Breast epithelium (tissue), 4 donors: ENCODE measurements at regions not wholly inside any gene's neighbourhood (a gene's known extent, or its start where the extent isn't known, plus 50 kb on each side); places are given as distances from the start of the nearest gene placed in this dataset.

Experiments
- DNase-seq, 2 donors: peaks; one replicate each; pipeline ENCODE4 v3.0.0-alpha.2; 2019; ENCODE audit warnings: low spot score in 2 of 2
- H3K27ac ChIP-seq, 2 donors: fragments of 200-600 bp; sonication (generic) in 1 of 2; one replicate each; pipeline ENCODE4 v1.5.1; 2016 to 2019; ENCODE audit warnings: mild to moderate bottlenecking in 1 of 2
- H3K27me3 ChIP-seq, 2 donors: fragments of 200-600 bp; sonication (generic) in 1 of 2; one replicate each; pipeline versions ENCODE4 v1.5.1 to v1.6.0; 2017 to 2019; ENCODE audit warnings: control low read depth in 1 of 2, mild to moderate bottlenecking in 1 of 2
- H3K36me3 ChIP-seq: fragments of 200-600 bp; one replicate; pipeline ENCODE4 v1.5.1; 2019
- H3K4me1 ChIP-seq, 2 donors: fragments of 200-600 bp; sonication (generic); one replicate each; pipeline ENCODE4 v1.5.1; 2016 to 2019; ENCODE audit warnings: control low read depth in 1 of 2
- H3K4me3 ChIP-seq, 3 donors: fragments of 200-600 bp; sonication (generic); 1 replicate in 2 of 3; 2 replicates in 1 of 3; pipeline ENCODE4 v1.5.1; 2016 to 2019; ENCODE audit warnings: mild to moderate bottlenecking in 3 of 3, moderate library complexity in 2 of 3
- H3K9me3 ChIP-seq, 2 donors: fragments of 200-600 bp; sonication (generic) in 1 of 2; one replicate each; pipeline ENCODE4 v1.5.1; 2016 to 2019; ENCODE audit warnings: control low read depth in 1 of 2
- POLR2A ChIP-seq: fragments of 450-650 bp; IDR thresholded peaks from one replicate; pipeline ENCODE4 v1.6.1; 2016; ENCODE audit warnings: antibody characterized with exemption, mild to moderate bottlenecking, moderate library complexity
- POLR2AphosphoS5 ChIP-seq, 3 donors: sonication (generic); formaldehyde crosslinking; IDR thresholded peaks; one replicate each; pipeline ENCODE4 v1.6.1; 2017; ENCODE audit warnings: antibody characterized with exemption in 3 of 3
- intact Hi-C: fragments of 100-400 bp; cut with DNase I; formaldehyde crosslinking; loops from one replicate; pipeline ENCODE4 v1.15.1; 2023; ENCODE audit warnings: low total_unique reads
- TF ChIP-seq, protein P1 (sequence below), 3 donors: fragments of 450-650 bp; IDR thresholded peaks; one replicate each; pipeline ENCODE4 v1.5.1; 2016 to 2017; ENCODE audit warnings: antibody characterized with exemption in 3 of 3, mild to moderate bottlenecking in 3 of 3, moderate library complexity in 3 of 3

DNA sequence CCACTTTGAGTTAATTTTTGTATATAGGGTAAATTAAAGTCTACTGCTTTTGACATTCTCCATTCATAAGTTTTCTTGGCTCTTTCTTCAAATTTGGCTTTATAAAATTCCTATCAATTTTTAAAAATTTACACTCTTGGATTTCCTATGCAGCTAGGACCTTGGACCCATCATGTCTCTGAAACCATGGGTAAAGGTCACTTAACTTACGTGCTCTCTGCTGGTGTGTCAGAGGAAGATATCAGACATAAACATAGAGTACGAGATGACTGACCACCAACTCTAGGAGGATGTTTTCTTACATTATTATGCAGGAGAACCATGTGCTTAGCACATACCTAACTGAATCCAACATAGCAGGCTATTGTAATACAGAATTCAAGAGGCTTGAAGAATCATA lies 62.5 kb upstream of the C1GALT1C1 start:
- no peak overlapping the region for H3K4me3 ChIP-seq
- no peak for DNase-seq
- TF ChIP-seq POLR2AphosphoS5 (IDR thresholded peaks at IDR 0.05) (no peak), POLR2A (no peak)
- TF ChIP-seq, protein P1, sequence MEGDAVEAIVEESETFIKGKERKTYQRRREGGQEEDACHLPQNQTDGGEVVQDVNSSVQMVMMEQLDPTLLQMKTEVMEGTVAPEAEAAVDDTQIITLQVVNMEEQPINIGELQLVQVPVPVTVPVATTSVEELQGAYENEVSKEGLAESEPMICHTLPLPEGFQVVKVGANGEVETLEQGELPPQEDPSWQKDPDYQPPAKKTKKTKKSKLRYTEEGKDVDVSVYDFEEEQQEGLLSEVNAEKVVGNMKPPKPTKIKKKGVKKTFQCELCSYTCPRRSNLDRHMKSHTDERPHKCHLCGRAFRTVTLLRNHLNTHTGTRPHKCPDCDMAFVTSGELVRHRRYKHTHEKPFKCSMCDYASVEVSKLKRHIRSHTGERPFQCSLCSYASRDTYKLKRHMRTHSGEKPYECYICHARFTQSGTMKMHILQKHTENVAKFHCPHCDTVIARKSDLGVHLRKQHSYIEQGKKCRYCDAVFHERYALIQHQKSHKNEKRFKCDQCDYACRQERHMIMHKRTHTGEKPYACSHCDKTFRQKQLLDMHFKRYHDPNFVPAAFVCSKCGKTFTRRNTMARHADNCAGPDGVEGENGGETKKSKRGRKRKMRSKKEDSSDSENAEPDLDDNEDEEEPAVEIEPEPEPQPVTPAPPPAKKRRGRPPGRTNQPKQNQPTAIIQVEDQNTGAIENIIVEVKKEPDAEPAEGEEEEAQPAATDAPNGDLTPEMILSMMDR (IDR thresholded peaks at IDR 0.05): no peak
- no peaks in the 10 kb centered on the region for H3K4me1 ChIP-seq
- intact Hi-C loops: no loop called here
- H3K27ac ChIP-seq: no peak overlapping the region
- H3K36me3 ChIP-seq: no peaks in the 10 kb centered on the region
- H3K27me3 ChIP-seq: no peaks in the 10 kb centered on the region
- no peaks in the 10 kb centered on the region for H3K9me3 ChIP-seq

DNA sequence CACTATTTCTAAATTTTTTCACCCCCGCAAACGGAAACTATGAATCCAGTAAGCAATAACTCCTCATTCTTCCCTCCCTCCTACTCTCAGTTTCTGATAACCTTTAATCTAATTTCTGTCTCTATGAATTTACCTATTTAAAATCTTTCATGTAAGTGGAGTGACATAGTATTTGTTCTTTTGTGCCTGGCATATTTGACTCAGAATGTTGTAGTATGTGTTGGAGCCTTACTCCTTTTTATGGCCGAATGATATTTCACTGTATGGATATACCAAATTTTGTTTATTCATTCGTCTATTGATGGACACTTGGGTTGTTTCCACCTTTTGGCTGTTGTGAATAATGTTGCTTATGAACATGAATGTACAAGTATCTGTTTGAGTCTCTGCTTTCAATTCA lies 61.1 kb upstream of the C1GALT1C1 start:
- TF ChIP-seq, protein P1 (IDR thresholded peaks at IDR 0.05): no peak
- TF ChIP-seq POLR2A (no peak), POLR2AphosphoS5 (IDR thresholded peaks at IDR 0.05) (no peak)
- H3K27ac ChIP-seq: no peak overlapping the region
- no peaks in the 10 kb centered on the region for H3K36me3 ChIP-seq
- H3K27me3 ChIP-seq: no peaks in the 10 kb centered on the region
- intact Hi-C loops: no loop called here
- no peak for DNase-seq
- no peaks in the 10 kb centered on the region for H3K9me3 ChIP-seq
- no peaks in the 10 kb centered on the region for H3K4me1 ChIP-seq
- H3K4me3 ChIP-seq: no peak overlapping the region

DNA sequence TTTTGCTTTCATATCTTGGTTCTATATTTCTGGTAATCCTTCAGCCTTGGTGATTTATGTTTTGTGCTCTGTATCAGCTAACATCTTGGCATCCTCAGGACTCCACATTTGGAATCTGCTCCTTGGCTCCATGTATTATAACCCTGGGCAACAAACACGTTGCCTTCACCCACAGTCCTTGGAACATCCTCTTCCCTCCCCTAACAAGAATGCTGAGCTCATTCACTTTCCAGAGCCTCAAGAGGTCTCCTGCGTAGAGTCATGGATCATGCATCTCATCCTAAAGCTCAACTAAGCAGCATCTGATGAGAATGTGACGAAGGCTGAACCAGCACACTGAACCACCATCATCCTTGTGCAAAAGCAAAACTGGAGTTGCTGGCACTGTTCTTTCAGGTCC lies 60.5 kb upstream of the C1GALT1C1 start:
- H3K4me1 ChIP-seq: no peaks in the 10 kb centered on the region
- intact Hi-C loops: no loop called here
- no peak for TF ChIP-seq POLR2AphosphoS5 (IDR thresholded peaks at IDR 0.05)
- TF ChIP-seq, protein P1 (IDR thresholded peaks at IDR 0.05): no peak
- TF ChIP-seq POLR2A: no peak
- no peak for DNase-seq
- H3K9me3 ChIP-seq: no peaks in the 10 kb centered on the region
- H3K4me3 ChIP-seq: no peak overlapping the region
- H3K27ac ChIP-seq: no peak overlapping the region
- no peaks in the 10 kb centered on the region for H3K36me3 ChIP-seq
- no peaks in the 10 kb centered on the region for H3K27me3 ChIP-seq

DNA sequence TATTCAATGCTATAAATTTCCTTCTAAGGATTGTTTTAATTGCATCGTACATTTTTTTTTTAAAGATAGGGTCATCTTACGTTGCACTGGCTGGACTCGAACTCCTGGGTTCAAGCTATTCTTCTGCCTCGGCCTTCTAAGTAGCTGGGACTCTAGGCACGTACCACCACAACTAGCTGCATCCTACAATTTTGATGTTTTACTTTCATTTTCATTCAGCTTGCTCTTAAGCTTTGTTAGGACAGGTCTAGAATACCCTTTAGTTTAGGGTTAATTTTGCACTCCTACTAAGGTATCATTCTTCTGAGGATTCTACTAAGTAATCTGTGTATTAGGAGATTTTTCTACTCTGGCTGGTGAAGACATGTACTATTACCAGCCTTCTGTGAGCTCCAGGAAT lies 50.2 kb upstream of the C1GALT1C1 start:
- Histone ChIP-seq H3K9me3 (no peaks in the 10 kb centered on the region), H3K4me3 (no peak overlapping the region), H3K27me3 (peaks cover 0 to 14% of the 10 kb centered on the region in 2 donors), H3K4me1 (no peaks in the 10 kb centered on the region), H3K27ac (no peak overlapping the region), H3K36me3 (no peaks in the 10 kb centered on the region)
- TF ChIP-seq POLR2AphosphoS5 (IDR thresholded peaks at IDR 0.05) (no peak), POLR2A (no peak)
- TF ChIP-seq, protein P1 (IDR thresholded peaks at IDR 0.05): no peak
- intact Hi-C loops: no loop called here
- no peak for DNase-seq
